DMS153 (cell line): ENCODE measurements at regions not wholly inside any gene's neighbourhood (a gene's known extent, or its start where the extent isn't known, plus 50 kb on each side); places are given as distances from the start of the nearest gene placed in this dataset.

Experiments used
- DNase-seq: peaks from one replicate; lab custom pipeline; 2025; lab: John Stamatoyannopoulos, UW

DNA sequence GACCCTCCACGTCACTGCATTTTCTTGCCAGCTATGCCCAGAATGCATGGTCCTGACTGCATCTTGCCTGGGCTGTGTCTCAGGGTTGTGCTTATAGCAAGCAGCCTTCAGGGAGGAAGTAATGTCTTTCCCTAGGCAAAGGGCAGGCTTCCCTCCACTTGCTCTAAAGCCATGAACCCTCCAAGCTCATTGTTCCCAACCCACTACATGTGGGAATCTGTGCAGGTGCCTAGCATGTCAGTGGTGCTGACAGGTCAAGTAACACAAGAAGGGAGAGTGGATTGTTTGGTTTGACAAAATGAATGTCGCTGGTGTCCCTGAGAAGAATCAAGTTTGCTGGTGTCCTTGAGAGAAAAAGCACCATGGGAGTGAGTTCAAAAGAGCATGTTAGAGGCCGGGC, 53.9 kb upstream of the UCN3 start:
- DNase-seq, result no peak

DNA sequence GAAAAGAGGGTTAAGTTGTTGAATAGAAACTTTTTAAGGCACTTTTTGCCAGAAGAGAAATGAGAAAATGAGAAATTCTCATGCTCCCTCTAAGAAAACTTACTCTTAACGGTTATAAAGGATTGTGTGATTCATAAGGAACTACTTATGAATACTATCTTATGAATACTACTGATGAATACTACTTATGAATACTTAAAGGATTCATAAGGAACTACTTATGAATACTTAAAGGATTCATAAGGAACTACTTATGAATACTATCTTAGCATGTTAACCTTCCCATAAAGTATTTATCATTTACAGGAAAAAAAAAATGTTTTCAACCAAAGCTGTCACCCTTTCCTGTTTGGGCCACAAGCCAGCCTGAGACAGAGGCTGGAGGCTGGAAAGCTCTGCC, 53.1 kb upstream of the UCN3 start:
- DNase-seq, result no peak

DNA sequence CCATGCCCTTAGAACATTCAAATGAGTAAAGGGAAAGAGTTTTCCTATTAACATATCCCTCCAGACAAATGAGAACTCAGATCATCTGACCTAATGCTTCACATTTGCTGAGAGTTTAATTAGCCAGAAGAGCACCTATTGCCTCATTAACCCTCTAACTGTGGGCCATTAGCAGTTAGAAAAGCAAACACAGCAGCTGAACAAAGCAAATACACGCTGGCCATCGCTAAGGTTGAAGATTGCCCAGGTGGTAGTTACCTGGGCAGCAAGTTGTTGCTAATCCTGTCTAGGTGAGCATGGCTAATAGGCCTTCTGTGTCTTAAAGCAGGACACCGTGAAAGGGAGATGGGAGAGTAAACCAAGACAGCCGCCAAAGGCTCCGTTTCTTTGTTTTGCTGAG, 49.9 kb upstream of the UCN3 start:
- DNase-seq, result peak; percentile 83
